NT2/D1 (cell line): ENCODE measurements at regions not wholly inside any gene's neighbourhood (a gene's known extent, or its start where the extent isn't known, plus 50 kb on each side); places are given as distances from the start of the nearest gene placed in this dataset.

Experiments
- DNase-seq: peaks from one replicate; pipeline ENCODE4 v3.0.0-alpha.2; 2011; ENCODE audit warnings: low read depth, low spot score
- H3K27me3 ChIP-seq: 2 replicates; pipeline ENCODE4 v1.6.0; 2011; ENCODE audit warnings: mild to moderate bottlenecking; ENCODE audit not compliant: insufficient read length, insufficient read depth
- H3K36me3 ChIP-seq: 2 replicates; pipeline ENCODE4 v1.6.1; 2011; ENCODE audit warnings: mild to moderate bottlenecking, low read length, mixed read lengths; ENCODE audit not compliant: insufficient read depth, insufficient read length
- H3K4me1 ChIP-seq: 2 replicates; pipeline ENCODE4 v1.5.1; 2011; ENCODE audit not compliant: insufficient read depth, insufficient read length
- H3K4me3 ChIP-seq: 2 replicates; pipeline ENCODE4 v1.5.1; 2011; ENCODE audit warnings: low read depth; ENCODE audit not compliant: insufficient read length
- H3K9ac ChIP-seq: 2 replicates; pipeline ENCODE4 v1.6.0; 2011; ENCODE audit warnings: low read depth; ENCODE audit not compliant: insufficient read length
- H3K9me3 ChIP-seq: 2 replicates; pipeline ENCODE4 v1.5.1; 2011; ENCODE audit warnings: mild to moderate bottlenecking, low read length; ENCODE audit not compliant: insufficient read depth
- SUZ12 ChIP-seq: IDR thresholded peaks from 2 replicates; pipeline ENCODE4 v1.6.1; 2011; ENCODE audit not compliant: insufficient read length, insufficient read depth; ENCODE audit errors: extremely low read depth
- YY1 ChIP-seq: IDR thresholded peaks from 2 replicates; pipeline ENCODE4 v1.6.1; 2011; ENCODE audit not compliant: insufficient read length, insufficient read depth
- ZNF274 ChIP-seq: IDR thresholded peaks from 2 replicates; pipeline ENCODE4 v1.6.1; 2011; ENCODE audit warnings: mild to moderate bottlenecking, low read depth, low read length

GRCh38 chr14:61923348-61923747 is 161.1 kb downstream of the SNAPC1 start:
- Histone ChIP-seq H3K4me1 (no peaks in the 10 kb centered on the region), H3K9me3 (no peaks in the 10 kb centered on the region), H3K4me3 (no peak overlapping the region), H3K27me3 (no peaks in the 10 kb centered on the region), H3K36me3 (no peaks in the 10 kb centered on the region), H3K9ac (no peak overlapping the region)
- DNase-seq, result no peak
- TF ChIP-seq ZNF274, result no peak
- no peak for TF ChIP-seq YY1
- no peak for TF ChIP-seq SUZ12

- Histone ChIP-seq H3K9me3 (no peaks in the 10 kb centered on the region), H3K9ac (no peak overlapping the region), H3K27me3 (no peaks in the 10 kb centered on the region), H3K4me1 (no peaks in the 10 kb centered on the region), H3K4me3 (no peak overlapping the region), H3K36me3 (no peaks in the 10 kb centered on the region)
- no peak for DNase-seq
- TF ChIP-seq SUZ12 (no peak), ZNF274 (no peak), YY1 (no peak)
Measured at GRCh38 chr14:61925043-61925442, 162.8 kb downstream of the SNAPC1 start.

- H3K36me3 ChIP-seq, result no peaks in the 10 kb centered on the region
- no peak overlapping the region for H3K9ac ChIP-seq
- no peaks in the 10 kb centered on the region for H3K9me3 ChIP-seq
- DNase-seq, result no peak
- no peak for TF ChIP-seq YY1
- H3K27me3 ChIP-seq, result no peaks in the 10 kb centered on the region
- no peak overlapping the region for H3K4me3 ChIP-seq
- no peaks in the 10 kb centered on the region for H3K4me1 ChIP-seq
Measured at GRCh38 chr14:61925732-61926435, 163.7 kb downstream of the SNAPC1 start.

- no peak overlapping the region for H3K9ac ChIP-seq
- no peaks in the 10 kb centered on the region for H3K9me3 ChIP-seq
- TF ChIP-seq ZNF274 (no peak), SUZ12 (no peak), YY1 (no peak)
- no peaks in the 10 kb centered on the region for H3K36me3 ChIP-seq
- H3K4me3 ChIP-seq, result no peak overlapping the region
- H3K27me3 ChIP-seq, result no peaks in the 10 kb centered on the region
- H3K4me1 ChIP-seq, result peaks cover 2% of the 10 kb centered on the region
- DNase-seq, result no peak
Measured at GRCh38 chr14:61927060-61927459, 164.8 kb downstream of the SNAPC1 start.

- H3K9me3 ChIP-seq, result no peaks in the 10 kb centered on the region
- no peaks in the 10 kb centered on the region for H3K36me3 ChIP-seq
- no peak for TF ChIP-seq YY1
- no peak for TF ChIP-seq SUZ12
- no peak for TF ChIP-seq ZNF274
- H3K9ac ChIP-seq, result no peak overlapping the region
- no peak for DNase-seq
- peaks cover 2% of the 10 kb centered on the region for H3K4me1 ChIP-seq
- no peak overlapping the region for H3K4me3 ChIP-seq
- no peaks in the 10 kb centered on the region for H3K27me3 ChIP-seq
Measured at GRCh38 chr14:61927520-61927919, 165.3 kb downstream of the SNAPC1 start.

- H3K27me3 ChIP-seq, result no peaks in the 10 kb centered on the region
- TF ChIP-seq YY1 (no peak), SUZ12 (no peak), ZNF274 (no peak)
- H3K4me3 ChIP-seq, result no peak overlapping the region
- H3K9me3 ChIP-seq, result no peaks in the 10 kb centered on the region
- peaks cover 2% of the 10 kb centered on the region for H3K4me1 ChIP-seq
- H3K36me3 ChIP-seq, result no peaks in the 10 kb centered on the region
- DNase-seq, result no peak
- H3K9ac ChIP-seq, result no peak overlapping the region
Measured at GRCh38 chr14:61928300-61928699, 166.1 kb downstream of the SNAPC1 start.

- H3K36me3 ChIP-seq, result no peaks in the 10 kb centered on the region
- no peak overlapping the region for H3K9ac ChIP-seq
- peaks cover 2% of the 10 kb centered on the region for H3K4me1 ChIP-seq
- TF ChIP-seq SUZ12 (no peak), ZNF274 (no peak), YY1 (no peak)
- no peak overlapping the region for H3K4me3 ChIP-seq
- no peaks in the 10 kb centered on the region for H3K9me3 ChIP-seq
- no peak for DNase-seq
- H3K27me3 ChIP-seq, result no peaks in the 10 kb centered on the region
Measured at GRCh38 chr14:61928701-61929100, 166.5 kb downstream of the SNAPC1 start.

GRCh38 chr14:61929651-61930050 is 167.4 kb downstream of the SNAPC1 start:
- no peak overlapping the region for H3K4me3 ChIP-seq

More at GRCh38 chr14:61929651-61930050, 167.4 kb downstream of the SNAPC1 start:
- Histone ChIP-seq H3K27me3 (no peaks in the 10 kb centered on the region), H3K9me3 (no peaks in the 10 kb centered on the region), H3K36me3 (no peaks in the 10 kb centered on the region), H3K9ac (no peak overlapping the region), H3K4me1 (peaks cover 2% of the 10 kb centered on the region)
- DNase-seq, result no peak
- TF ChIP-seq ZNF274, result no peak
- no peak for TF ChIP-seq SUZ12
- no peak for TF ChIP-seq YY1
